ENCODE measurements at regions not wholly inside any gene's neighbourhood (a gene's known extent, or its start where the extent isn't known, plus 50 kb on each side); places are given as distances from the start of the nearest gene placed in this dataset.

DNA sequence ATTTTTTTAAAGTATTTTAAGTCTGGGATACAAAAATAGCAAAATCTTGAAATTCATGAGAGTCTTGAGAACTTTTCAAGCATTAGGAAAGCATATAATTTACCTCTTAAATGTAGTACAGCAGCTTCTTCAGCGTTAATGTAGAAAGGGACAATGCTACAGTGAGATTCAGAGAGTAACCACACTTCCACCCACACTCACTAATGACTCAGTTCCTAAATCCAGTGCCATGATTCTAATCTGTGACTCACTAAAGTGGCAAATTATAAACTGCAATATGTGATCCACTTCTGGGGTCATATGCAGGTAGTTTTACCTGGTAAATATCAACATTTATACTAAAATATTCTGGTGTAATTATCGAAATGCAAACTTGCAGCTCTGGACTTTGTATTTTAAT, 434.5 kb upstream of the TUSC1 start:
- Mint-ChIP-seq H3K4me1 (ENCODE audit: unreplicated experiment) (no peaks in the 10 kb centered on the region), H3K36me3 (no peaks in the 10 kb centered on the region), H3K27me3 (no peaks in the 10 kb centered on the region), H3K27ac (no peak overlapping the region), H3K4me3 (no peak overlapping the region), H3K9me3 (peaks cover 8% of the 10 kb centered on the region)
- DNase-seq (ENCODE audit: extremely low spot score, unreplicated experiment) = no peak
- TF ChIP-seq, protein P1, sequence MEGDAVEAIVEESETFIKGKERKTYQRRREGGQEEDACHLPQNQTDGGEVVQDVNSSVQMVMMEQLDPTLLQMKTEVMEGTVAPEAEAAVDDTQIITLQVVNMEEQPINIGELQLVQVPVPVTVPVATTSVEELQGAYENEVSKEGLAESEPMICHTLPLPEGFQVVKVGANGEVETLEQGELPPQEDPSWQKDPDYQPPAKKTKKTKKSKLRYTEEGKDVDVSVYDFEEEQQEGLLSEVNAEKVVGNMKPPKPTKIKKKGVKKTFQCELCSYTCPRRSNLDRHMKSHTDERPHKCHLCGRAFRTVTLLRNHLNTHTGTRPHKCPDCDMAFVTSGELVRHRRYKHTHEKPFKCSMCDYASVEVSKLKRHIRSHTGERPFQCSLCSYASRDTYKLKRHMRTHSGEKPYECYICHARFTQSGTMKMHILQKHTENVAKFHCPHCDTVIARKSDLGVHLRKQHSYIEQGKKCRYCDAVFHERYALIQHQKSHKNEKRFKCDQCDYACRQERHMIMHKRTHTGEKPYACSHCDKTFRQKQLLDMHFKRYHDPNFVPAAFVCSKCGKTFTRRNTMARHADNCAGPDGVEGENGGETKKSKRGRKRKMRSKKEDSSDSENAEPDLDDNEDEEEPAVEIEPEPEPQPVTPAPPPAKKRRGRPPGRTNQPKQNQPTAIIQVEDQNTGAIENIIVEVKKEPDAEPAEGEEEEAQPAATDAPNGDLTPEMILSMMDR (conservative IDR thresholded peaks at IDR 0.05) = no peak

- Mint-ChIP-seq H3K4me3 (no peak overlapping the region), H3K27me3 (no peaks in the 10 kb centered on the region), H3K9me3 (no peaks in the 10 kb centered on the region), H3K36me3 (no peaks in the 10 kb centered on the region), H3K4me1 (ENCODE audit: unreplicated experiment) (no peaks in the 10 kb centered on the region), H3K27ac (no peak overlapping the region)
- DNase-seq (ENCODE audit: extremely low spot score, unreplicated experiment) = no peak
- TF ChIP-seq, protein P1 (conservative IDR thresholded peaks at IDR 0.05) = no peak
Observed at GRCh38 chr9:26086396-26086795, 408.2 kb upstream of the TUSC1 start.

- H3K27me3 Mint-ChIP-seq = no peaks in the 10 kb centered on the region
- no peak overlapping the region for H3K4me3 Mint-ChIP-seq
- TF ChIP-seq, protein P1 (conservative IDR thresholded peaks at IDR 0.05) = no peak
- no peaks in the 10 kb centered on the region for H3K36me3 Mint-ChIP-seq
- no peak for DNase-seq (ENCODE audit: extremely low spot score, unreplicated experiment)
- H3K9me3 Mint-ChIP-seq = peaks cover under 1% of the 10 kb centered on the region
- H3K4me1 Mint-ChIP-seq (ENCODE audit: unreplicated experiment) = no peaks in the 10 kb centered on the region
- H3K27ac Mint-ChIP-seq = no peak overlapping the region
Observed at GRCh38 chr9:26081847-26082246, 403.6 kb upstream of the TUSC1 start.

GRCh38 chr9:26078706-26079105, 400.5 kb upstream of the TUSC1 start:
- Mint-ChIP-seq H3K4me3 (no peak overlapping the region), H3K27ac (no peak overlapping the region), H3K9me3 (peaks cover 13% of the 10 kb centered on the region), H3K36me3 (no peaks in the 10 kb centered on the region), H3K4me1 (ENCODE audit: unreplicated experiment) (no peaks in the 10 kb centered on the region), H3K27me3 (no peaks in the 10 kb centered on the region)
- TF ChIP-seq, protein P1 (conservative IDR thresholded peaks at IDR 0.05) = no peak
- no peak for DNase-seq (ENCODE audit: extremely low spot score, unreplicated experiment)

GRCh38 chr9:26077860-26078259, 399.6 kb upstream of the TUSC1 start:
- DNase-seq (ENCODE audit: extremely low spot score, unreplicated experiment) = no peak
- H3K4me1 Mint-ChIP-seq (ENCODE audit: unreplicated experiment) = no peaks in the 10 kb centered on the region
- no peaks in the 10 kb centered on the region for H3K27me3 Mint-ChIP-seq
- no peaks in the 10 kb centered on the region for H3K36me3 Mint-ChIP-seq
- H3K9me3 Mint-ChIP-seq = peaks cover 15% of the 10 kb centered on the region
- H3K4me3 Mint-ChIP-seq = no peak overlapping the region
- H3K27ac Mint-ChIP-seq = no peak overlapping the region
- TF ChIP-seq, protein P1 (conservative IDR thresholded peaks at IDR 0.05) = no peak

- H3K27me3 Mint-ChIP-seq = no peaks in the 10 kb centered on the region
- no peaks in the 10 kb centered on the region for H3K36me3 Mint-ChIP-seq
- H3K4me3 Mint-ChIP-seq = no peak overlapping the region
- H3K4me1 Mint-ChIP-seq (ENCODE audit: unreplicated experiment) = no peaks in the 10 kb centered on the region
- no peak overlapping the region for H3K27ac Mint-ChIP-seq
- no peaks in the 10 kb centered on the region for H3K9me3 Mint-ChIP-seq
- DNase-seq (ENCODE audit: extremely low spot score, unreplicated experiment) = no peak
- TF ChIP-seq, protein P1 (conservative IDR thresholded peaks at IDR 0.05) = no peak
Observed at GRCh38 chr9:26067608-26068007, 389.4 kb upstream of the TUSC1 start.
